SK-N-SH (cell line): ENCODE measurements at regions not wholly inside any gene's neighbourhood (a gene's known extent, or its start where the extent isn't known, plus 50 kb on each side); places are given as distances from the start of the nearest gene placed in this dataset.

Source experiments
- CTCF ChIA-PET: fragments of 300-600, 350-600 bp; formaldehyde crosslinking; extraction: SDS; loops from one replicate; lab custom pipeline; 2021; lab: Yijun Ruan, JAX
- POLR2A ChIA-PET: fragments of 350-600 bp; sonication (Branson Sonifier 250); formaldehyde crosslinking; extraction: SDS; loops from one replicate; lab custom pipeline; 2020; ENCODE audit warnings: antibody characterized with exemption, inconsistent platforms; lab: Yijun Ruan, JAX
- DNase-seq: peaks from one replicate; pipeline ENCODE4 v3.0.0; 2012
- H2AFZ ChIP-seq: fragments of 200-600 bp; sonication (generic); 2 replicates; pipeline ENCODE4 v1.8.1; 2016; ENCODE audit warnings: antibody characterized with exemption, mild to moderate bottlenecking, low read depth
- H3F3A ChIP-seq: fragments of 200-600 bp; sonication (generic); replicated peaks from 2 replicates; pipeline ENCODE3; 2016; ENCODE audit warnings: antibody characterized with exemption, mild to moderate bottlenecking; ENCODE audit not compliant: insufficient read depth
- H3K27ac ChIP-seq, 2 experiments: fragments of 200-500 bp in 1 of 2; fragments of 200-600 bp in 1 of 2; sonication (Bioruptor generic) in 1 of 2; sonication (generic), shearing (Covaris generic) in 1 of 2; 2 replicates each; pipeline versions ENCODE4 v1.5.1 to v1.6.1; 2014 to 2016; ENCODE audit warnings: low read depth in 2 of 2, inconsistent platforms in 1 of 2, low read length in 1 of 2, mild to moderate bottlenecking in 1 of 2, mixed read lengths in 1 of 2
- H3K27me3 ChIP-seq: fragments of 200-600 bp; sonication (generic), shearing (Covaris generic); 2 replicates; pipeline ENCODE4 v1.6.1; 2016; ENCODE audit warnings: mixed run types; ENCODE audit not compliant: insufficient read depth
- H3K36me3 ChIP-seq, 2 experiments: fragments of 200-500 bp in 1 of 2; fragments of 200-600 bp in 1 of 2; sonication (Bioruptor generic) in 1 of 2; sonication (generic) in 1 of 2; replicated peaks in 1 of 2; 2 replicates each; pipeline versions ENCODE3 to v1.5.1; 2014 to 2016; ENCODE audit warnings: low read length in 1 of 2, mild to moderate bottlenecking in 1 of 2; ENCODE audit not compliant: insufficient read depth in 2 of 2, control insufficient read depth in 1 of 2
- H3K4me1 ChIP-seq, 2 experiments: fragments of 200-500 bp in 1 of 2; fragments of 200-600 bp in 1 of 2; sonication (Bioruptor generic) in 1 of 2; sonication (generic), shearing (Covaris generic) in 1 of 2; 2 replicates each; pipeline versions ENCODE4 v1.5.1 to v1.6.1; 2014 to 2016; ENCODE audit warnings: low read depth in 1 of 2, low read length in 1 of 2, mixed run types in 1 of 2; ENCODE audit not compliant: insufficient read depth in 2 of 2, control insufficient read depth in 1 of 2
- H3K4me2 ChIP-seq: fragments of 200-600 bp; sonication (generic), shearing (Covaris generic); 2 replicates; pipeline ENCODE4 v1.6.1; 2017; ENCODE audit warnings: mixed run types
- H3K4me3 ChIP-seq, 2 experiments: fragments of 200-500 bp in 1 of 2; fragments of 200-600 bp in 1 of 2; sonication (Bioruptor generic) in 1 of 2; sonication (generic), shearing (Covaris generic) in 1 of 2; 2 replicates each; pipeline versions ENCODE4 v1.5.1 to v1.8.1; 2014 to 2016; ENCODE audit warnings: low read depth in 2 of 2, inconsistent platforms in 1 of 2, low read length in 1 of 2, mild to moderate bottlenecking in 1 of 2, mixed read lengths in 1 of 2, moderate library complexity in 1 of 2
- H3K79me2 ChIP-seq: fragments of 200-600 bp; sonication (generic); 2 replicates; pipeline ENCODE4 v1.8.1; 2017; ENCODE audit warnings: mild to moderate bottlenecking; ENCODE audit not compliant: insufficient read depth
- H3K9ac ChIP-seq: fragments of 200-600 bp; sonication (generic); 2 replicates; pipeline ENCODE4 v1.6.1; 2017; ENCODE audit warnings: mixed run types
- H3K9me2 ChIP-seq: fragments of 200-600 bp; sonication (generic); 2 replicates; pipeline ENCODE4 v1.6.1; 2017; ENCODE audit warnings: mixed run types
- H3K9me3 ChIP-seq: fragments of 200-600 bp; sonication (generic); 2 replicates; pipeline ENCODE4 v1.6.1; 2017; ENCODE audit warnings: mixed run types, mild to moderate bottlenecking, moderate library complexity
- H4K20me1 ChIP-seq: fragments of 200-600 bp; sonication (generic); 2 replicates; pipeline ENCODE4 v1.6.1; 2017; ENCODE audit warnings: mild to moderate bottlenecking, mixed run types; ENCODE audit not compliant: insufficient read depth
- EP300 ChIP-seq, 2 experiments: IDR thresholded peaks; 2 replicates each; pipeline versions ENCODE4 v1.4.0 to v1.6.1; 2012; ENCODE audit warnings: borderline replicate concordance in 1 of 2, low read depth in 1 of 2, low read length in 1 of 2
- EZH2phosphoT487 ChIP-seq: fragments of 200-600 bp; sonication (generic); IDR thresholded peaks from 2 replicates; pipeline ENCODE4 v1.6.1; 2017; ENCODE audit warnings: low read depth, mixed run types, mild to moderate bottlenecking, antibody characterized with exemption, moderate library complexity, borderline replicate concordance
- FOSL2 ChIP-seq: IDR thresholded peaks from 2 replicates; pipeline ENCODE4 v1.4.0; 2012; ENCODE audit warnings: low read depth, mild to moderate bottlenecking, moderate library complexity, borderline replicate concordance
- JUND ChIP-seq: IDR thresholded peaks from 2 replicates; pipeline ENCODE4 v1.4.0; 2012
- MXI1 ChIP-seq: IDR thresholded peaks from 2 replicates; pipeline ENCODE4 v1.6.1; 2012; ENCODE audit warnings: mild to moderate bottlenecking, low read depth, low read length, improper control_type of control experiment
- NFIC ChIP-seq: IDR thresholded peaks from 2 replicates; pipeline ENCODE4 v1.4.0; 2012; ENCODE audit warnings: borderline replicate concordance
- NRF1 ChIP-seq: IDR thresholded peaks from 2 replicates; pipeline ENCODE4 v1.6.1; 2012; ENCODE audit warnings: low read depth, mild to moderate bottlenecking, low read length
- POLR2AphosphoS5 ChIP-seq: IDR thresholded peaks from 2 replicates; pipeline ENCODE4 v1.6.1; 2012; ENCODE audit warnings: low read depth, low read length
- RAD21 ChIP-seq: IDR thresholded peaks from 2 replicates; pipeline ENCODE4 v1.6.1; 2012; ENCODE audit warnings: mild to moderate bottlenecking, low read length
- RXRA ChIP-seq: IDR thresholded peaks from 2 replicates; pipeline ENCODE4 v1.4.0; 2012; ENCODE audit warnings: low read depth, mild to moderate bottlenecking, borderline replicate concordance
- SMC3 ChIP-seq: IDR thresholded peaks from 2 replicates; pipeline ENCODE4 v1.6.1; 2012; ENCODE audit warnings: low read depth, low read length, improper control_type of control experiment
- TEAD4 ChIP-seq: IDR thresholded peaks from 2 replicates; pipeline ENCODE4 v1.4.0; 2012; ENCODE audit warnings: mild to moderate bottlenecking, borderline replicate concordance; ENCODE audit not compliant: insufficient read depth
- YY1 ChIP-seq: IDR thresholded peaks from 2 replicates; pipeline ENCODE4 v1.4.0; 2012; ENCODE audit warnings: low read depth, mild to moderate bottlenecking
- WGBS: methylation state at CpG from one replicate; pipeline ENCODE4 v1.1.6; 2017; ENCODE audit warnings: low lambda C conversion rate; 5-methylcytosine and 5-hydroxymethylcytosine counted together
- TF ChIP-seq, protein P1 (sequence below): IDR thresholded peaks from 2 replicates; pipeline ENCODE4; 2012
- TF ChIP-seq, protein P2 (sequence below): IDR thresholded peaks from 2 replicates; pipeline ENCODE4 v1.4.0; 2012; ENCODE audit warnings: low read depth, borderline replicate concordance
- TF ChIP-seq, protein P3 (sequence below): fragments of 200-600 bp; sonication (generic); IDR thresholded peaks from 2 replicates; pipeline ENCODE4 v1.6.1; 2017; ENCODE audit warnings: antibody characterized with exemption, mild to moderate bottlenecking, moderate library complexity
- TF ChIP-seq, protein P4 (sequence below): fragments of 150-350 bp; IDR thresholded peaks from 2 replicates; pipeline ENCODE4 v1.6.1; 2017; ENCODE audit warnings: antibody characterized with exemption, low read length, low read depth, borderline replicate concordance
- TF ChIP-seq, protein P5 (sequence below): IDR thresholded peaks from 2 replicates; pipeline ENCODE4 v1.6.1; 2012; ENCODE audit warnings: mild to moderate bottlenecking, low read depth, low read length, moderate library complexity

DNA sequence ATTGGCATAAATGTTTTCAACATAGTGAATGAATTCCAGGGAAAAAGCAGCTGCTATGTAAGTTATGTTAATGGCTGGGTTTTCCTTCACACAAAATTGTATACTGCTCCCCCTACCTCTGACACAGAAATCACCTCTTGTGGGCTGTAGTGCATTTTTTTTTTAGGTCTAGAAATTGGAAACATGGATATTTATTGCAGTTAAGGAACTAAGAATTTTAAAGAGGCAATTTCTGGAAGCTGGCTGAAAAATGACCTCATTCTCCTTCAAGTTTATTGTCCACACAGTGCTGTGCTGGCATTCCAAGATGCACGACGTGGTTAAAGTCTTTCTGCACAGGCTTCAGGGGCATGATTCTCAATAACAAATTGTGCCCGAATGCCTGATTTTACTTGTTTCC lies 1424.2 kb downstream of the MRPL39 start:
- Histone ChIP-seq H3K79me2 (no peaks in the 10 kb centered on the region), H3K9me2 (no peaks in the 10 kb centered on the region), H3K27ac (no peak overlapping the region), H2AFZ (no peak overlapping the region), H3F3A (no peaks in the 10 kb centered on the region), H3K9me3 (no peaks in the 10 kb centered on the region), H3K4me3 (no peak overlapping the region), H3K4me2 (no peak overlapping the region), H3K27me3 (no peaks in the 10 kb centered on the region), H3K4me1 (no peaks in the 10 kb centered on the region; a peak in 1 of 4 replicates)
- ChIA-PET CTCF (interaction anchor here (1.2 kb wide), 1 partner anchor 214 kb away, joined by 3 read pairs; no protein-coding TSS in a partner anchor), POLR2A (no interaction called here)
- WGBS, result 81% methylated on average over 3 of the region's 3 CpGs
- TF ChIP-seq NFIC (no peak), FOSL2 (no peak), RAD21 (peak; percentile 22; the same call in 1 of the 2 replicates)
- TF ChIP-seq, protein P1, sequence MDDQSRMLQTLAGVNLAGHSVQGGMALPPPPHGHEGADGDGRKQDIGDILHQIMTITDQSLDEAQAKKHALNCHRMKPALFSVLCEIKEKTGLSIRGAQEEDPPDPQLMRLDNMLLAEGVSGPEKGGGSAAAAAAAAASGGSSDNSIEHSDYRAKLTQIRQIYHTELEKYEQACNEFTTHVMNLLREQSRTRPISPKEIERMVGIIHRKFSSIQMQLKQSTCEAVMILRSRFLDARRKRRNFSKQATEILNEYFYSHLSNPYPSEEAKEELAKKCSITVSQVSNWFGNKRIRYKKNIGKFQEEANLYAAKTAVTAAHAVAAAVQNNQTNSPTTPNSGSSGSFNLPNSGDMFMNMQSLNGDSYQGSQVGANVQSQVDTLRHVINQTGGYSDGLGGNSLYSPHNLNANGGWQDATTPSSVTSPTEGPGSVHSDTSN, result no peak
- TF ChIP-seq, protein P2, sequence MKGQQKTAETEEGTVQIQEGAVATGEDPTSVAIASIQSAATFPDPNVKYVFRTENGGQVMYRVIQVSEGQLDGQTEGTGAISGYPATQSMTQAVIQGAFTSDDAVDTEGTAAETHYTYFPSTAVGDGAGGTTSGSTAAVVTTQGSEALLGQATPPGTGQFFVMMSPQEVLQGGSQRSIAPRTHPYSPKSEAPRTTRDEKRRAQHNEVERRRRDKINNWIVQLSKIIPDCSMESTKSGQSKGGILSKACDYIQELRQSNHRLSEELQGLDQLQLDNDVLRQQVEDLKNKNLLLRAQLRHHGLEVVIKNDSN, result no peak
- TF ChIP-seq, all 33 proteins: peak for 1
- DNase-seq, result no peak
- Histone ChIP-seq H3K36me3 (no peaks in the 10 kb centered on the region), H3K9ac (no peak overlapping the region), H4K20me1 (no peaks in the 10 kb centered on the region)

DNA sequence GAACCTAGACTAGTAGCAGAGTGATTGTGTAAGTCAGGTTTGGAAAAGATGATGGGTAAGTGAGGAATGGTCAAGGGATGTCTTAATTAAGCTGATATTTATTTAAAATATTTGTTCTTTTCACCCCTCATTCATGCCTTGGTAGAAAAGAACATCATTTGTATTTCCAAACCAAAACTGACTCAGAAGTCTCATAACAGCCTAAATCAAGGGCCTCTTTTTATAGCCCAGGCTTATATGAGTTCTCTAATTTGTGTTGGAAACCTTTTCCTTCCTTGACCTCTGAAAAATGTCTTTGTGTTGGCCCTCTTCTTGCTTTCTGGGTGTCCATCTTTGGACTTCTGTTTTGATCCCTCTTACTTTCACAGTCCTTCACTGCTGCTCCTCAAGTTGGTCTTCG lies 1428.2 kb downstream of the MRPL39 start:
- WGBS, result 26% methylated on average over 1 of the region's 1 CpG
- CTCF ChIA-PET, result no interaction called here
- POLR2A ChIA-PET, result no interaction called here
- Histone ChIP-seq H2AFZ (no peak overlapping the region), H3F3A (no peaks in the 10 kb centered on the region), H3K4me3 (no peak overlapping the region), H3K79me2 (no peaks in the 10 kb centered on the region), H3K36me3 (no peaks in the 10 kb centered on the region), H3K27me3 (no peaks in the 10 kb centered on the region), H3K9me2 (no peaks in the 10 kb centered on the region; the same call in 1 of the 2 replicates), H3K9me3 (no peaks in the 10 kb centered on the region), H3K4me1 (no peaks in the 10 kb centered on the region; a peak in 1 of 4 replicates), H3K9ac (no peak overlapping the region), H4K20me1 (no peaks in the 10 kb centered on the region), H3K27ac (no peak overlapping the region), H3K4me2 (no peak overlapping the region)
- DNase-seq, result no peak
- no peak for TF ChIP-seq MXI1
- TF ChIP-seq, protein P1, result no peak
- no peak for TF ChIP-seq SMC3
- TF ChIP-seq, protein P3, sequence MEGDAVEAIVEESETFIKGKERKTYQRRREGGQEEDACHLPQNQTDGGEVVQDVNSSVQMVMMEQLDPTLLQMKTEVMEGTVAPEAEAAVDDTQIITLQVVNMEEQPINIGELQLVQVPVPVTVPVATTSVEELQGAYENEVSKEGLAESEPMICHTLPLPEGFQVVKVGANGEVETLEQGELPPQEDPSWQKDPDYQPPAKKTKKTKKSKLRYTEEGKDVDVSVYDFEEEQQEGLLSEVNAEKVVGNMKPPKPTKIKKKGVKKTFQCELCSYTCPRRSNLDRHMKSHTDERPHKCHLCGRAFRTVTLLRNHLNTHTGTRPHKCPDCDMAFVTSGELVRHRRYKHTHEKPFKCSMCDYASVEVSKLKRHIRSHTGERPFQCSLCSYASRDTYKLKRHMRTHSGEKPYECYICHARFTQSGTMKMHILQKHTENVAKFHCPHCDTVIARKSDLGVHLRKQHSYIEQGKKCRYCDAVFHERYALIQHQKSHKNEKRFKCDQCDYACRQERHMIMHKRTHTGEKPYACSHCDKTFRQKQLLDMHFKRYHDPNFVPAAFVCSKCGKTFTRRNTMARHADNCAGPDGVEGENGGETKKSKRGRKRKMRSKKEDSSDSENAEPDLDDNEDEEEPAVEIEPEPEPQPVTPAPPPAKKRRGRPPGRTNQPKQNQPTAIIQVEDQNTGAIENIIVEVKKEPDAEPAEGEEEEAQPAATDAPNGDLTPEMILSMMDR, result no peak
- no peak for TF ChIP-seq TEAD4
- TF ChIP-seq RXRA, result no peak
- no peak for TF ChIP-seq EP300 (IDR thresholded peaks at IDR 0.05; ENCODE audit: borderline replicate concordance in 1 of 2, low read depth in 1 of 2, low read length in 1 of 2)
- TF ChIP-seq, protein P4, sequence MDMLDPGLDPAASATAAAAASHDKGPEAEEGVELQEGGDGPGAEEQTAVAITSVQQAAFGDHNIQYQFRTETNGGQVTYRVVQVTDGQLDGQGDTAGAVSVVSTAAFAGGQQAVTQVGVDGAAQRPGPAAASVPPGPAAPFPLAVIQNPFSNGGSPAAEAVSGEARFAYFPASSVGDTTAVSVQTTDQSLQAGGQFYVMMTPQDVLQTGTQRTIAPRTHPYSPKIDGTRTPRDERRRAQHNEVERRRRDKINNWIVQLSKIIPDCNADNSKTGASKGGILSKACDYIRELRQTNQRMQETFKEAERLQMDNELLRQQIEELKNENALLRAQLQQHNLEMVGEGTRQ, result no peak
- no peak for TF ChIP-seq POLR2AphosphoS5
- TF ChIP-seq, protein P5, sequence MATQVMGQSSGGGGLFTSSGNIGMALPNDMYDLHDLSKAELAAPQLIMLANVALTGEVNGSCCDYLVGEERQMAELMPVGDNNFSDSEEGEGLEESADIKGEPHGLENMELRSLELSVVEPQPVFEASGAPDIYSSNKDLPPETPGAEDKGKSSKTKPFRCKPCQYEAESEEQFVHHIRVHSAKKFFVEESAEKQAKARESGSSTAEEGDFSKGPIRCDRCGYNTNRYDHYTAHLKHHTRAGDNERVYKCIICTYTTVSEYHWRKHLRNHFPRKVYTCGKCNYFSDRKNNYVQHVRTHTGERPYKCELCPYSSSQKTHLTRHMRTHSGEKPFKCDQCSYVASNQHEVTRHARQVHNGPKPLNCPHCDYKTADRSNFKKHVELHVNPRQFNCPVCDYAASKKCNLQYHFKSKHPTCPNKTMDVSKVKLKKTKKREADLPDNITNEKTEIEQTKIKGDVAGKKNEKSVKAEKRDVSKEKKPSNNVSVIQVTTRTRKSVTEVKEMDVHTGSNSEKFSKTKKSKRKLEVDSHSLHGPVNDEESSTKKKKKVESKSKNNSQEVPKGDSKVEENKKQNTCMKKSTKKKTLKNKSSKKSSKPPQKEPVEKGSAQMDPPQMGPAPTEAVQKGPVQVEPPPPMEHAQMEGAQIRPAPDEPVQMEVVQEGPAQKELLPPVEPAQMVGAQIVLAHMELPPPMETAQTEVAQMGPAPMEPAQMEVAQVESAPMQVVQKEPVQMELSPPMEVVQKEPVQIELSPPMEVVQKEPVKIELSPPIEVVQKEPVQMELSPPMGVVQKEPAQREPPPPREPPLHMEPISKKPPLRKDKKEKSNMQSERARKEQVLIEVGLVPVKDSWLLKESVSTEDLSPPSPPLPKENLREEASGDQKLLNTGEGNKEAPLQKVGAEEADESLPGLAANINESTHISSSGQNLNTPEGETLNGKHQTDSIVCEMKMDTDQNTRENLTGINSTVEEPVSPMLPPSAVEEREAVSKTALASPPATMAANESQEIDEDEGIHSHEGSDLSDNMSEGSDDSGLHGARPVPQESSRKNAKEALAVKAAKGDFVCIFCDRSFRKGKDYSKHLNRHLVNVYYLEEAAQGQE, result no peak
- no peak for TF ChIP-seq NRF1
- TF ChIP-seq YY1, result no peak
- TF ChIP-seq EZH2phosphoT487, result no peak
- no peak for TF ChIP-seq JUND
